A673 (cell line): ENCODE measurements at regions not wholly inside any gene's neighbourhood (a gene's known extent, or its start where the extent isn't known, plus 50 kb on each side); places are given as distances from the start of the nearest gene placed in this dataset.

Experiments
- BruUV-seq: library from RNA; stranded (reverse); fragments of 400-500 nt; replicated peaks from 2 replicates; lab custom pipeline; 2021; lab: Mats Ljungman, UMichigan
- CTCF ChIA-PET: fragments of 300-600 bp; sonication (Branson Sonifier 250); formaldehyde crosslinking; loops from one replicate; lab custom pipeline; 2022; ENCODE audit warnings: antibody characterized with exemption; lab: Charles Lee
- POLR2A ChIA-PET: fragments of 300-600 bp; sonication (Branson Sonifier 250); formaldehyde crosslinking; loops from one replicate; lab custom pipeline; 2022; ENCODE audit warnings: antibody characterized with exemption; ENCODE audit not compliant: low non-redundant PET; lab: Charles Lee
- DNase-seq: peaks from one replicate; pipeline ENCODE4 v3.0.0-alpha.2; 2015; ENCODE audit warnings: low spot score
- H3K27ac ChIP-seq: fragments of 200-600 bp; sonication (generic); 2 replicates; pipeline ENCODE4 v1.5.1; 2016; ENCODE audit warnings: mixed run types, low read depth, mild to moderate bottlenecking, mixed read lengths, antibody characterized with exemption, low read length; ENCODE audit not compliant: poor library complexity, severe bottlenecking
- H3K27me3 ChIP-seq: fragments of 200-600 bp; sonication (generic); replicated peaks from 2 replicates; pipeline ENCODE4 v1.6.1; 2017; ENCODE audit warnings: mixed run types, low read depth, mild to moderate bottlenecking, mixed read lengths, antibody characterized with exemption, low read length; ENCODE audit not compliant: insufficient read depth, poor library complexity
- H3K36me3 ChIP-seq: fragments of 200-600 bp; sonication (generic); 2 replicates; pipeline ENCODE4 v1.6.1; 2016; ENCODE audit warnings: mixed run types, mild to moderate bottlenecking, mixed read lengths, antibody characterized with exemption, low read length; ENCODE audit not compliant: insufficient read depth, poor library complexity, severe bottlenecking
- H3K4me1 ChIP-seq: fragments of 200-600 bp; sonication (generic); 2 replicates; pipeline ENCODE4 v1.6.1; 2017; ENCODE audit warnings: mixed run types, mild to moderate bottlenecking, mixed read lengths, antibody characterized with exemption, low read length; ENCODE audit not compliant: insufficient read depth, poor library complexity, severe bottlenecking
- H3K4me3 ChIP-seq: fragments of 200-600 bp; sonication (generic); 2 replicates; pipeline ENCODE4 v1.5.1; 2016; ENCODE audit warnings: low read depth, mixed run types, mild to moderate bottlenecking, mixed read lengths, low read length; ENCODE audit not compliant: poor library complexity, severe bottlenecking
- H3K9me3 ChIP-seq: fragments of 200-600 bp; sonication (generic); 2 replicates; pipeline ENCODE4 v1.6.1; 2016; ENCODE audit warnings: mixed run types, low read depth, mild to moderate bottlenecking, mixed read lengths, antibody characterized with exemption, low read length; ENCODE audit not compliant: poor library complexity, severe bottlenecking
- EZH2 ChIP-seq: fragments of 200-600 bp; sonication (generic); IDR thresholded peaks from 2 replicates; pipeline ENCODE4 v1.6.1; 2017; ENCODE audit warnings: borderline replicate concordance, low read depth, mild to moderate bottlenecking, mixed read lengths, antibody characterized with exemption, low read length; ENCODE audit not compliant: poor library complexity, severe bottlenecking
- intact Hi-C: fragments of 100-400 bp; cut with micrococcal nuclease; formaldehyde crosslinking; loops from one replicate; pipeline ENCODE4 v1.10.0; 2022; ENCODE audit not compliant: unreplicated experiment
- TF ChIP-seq, protein P1 (sequence below): fragments of 300-800, 200-600 bp; sonication (generic); conservative IDR thresholded peaks from 2 replicates; pipeline ENCODE4 v1.5.1; 2017; ENCODE audit warnings: low read depth, mild to moderate bottlenecking, antibody characterized with exemption, low read length, moderate library complexity, mixed read lengths

- CTCF ChIA-PET: no interaction called here
- Histone ChIP-seq H3K4me1 (no peaks in the 10 kb centered on the region), H3K27ac (no peak overlapping the region), H3K4me3 (no peak overlapping the region), H3K36me3 (no peaks in the 10 kb centered on the region), H3K9me3 (no peaks in the 10 kb centered on the region), H3K27me3 (no peaks in the 10 kb centered on the region)
- no TSS peak for BruUV-seq
- TF ChIP-seq, protein P1, sequence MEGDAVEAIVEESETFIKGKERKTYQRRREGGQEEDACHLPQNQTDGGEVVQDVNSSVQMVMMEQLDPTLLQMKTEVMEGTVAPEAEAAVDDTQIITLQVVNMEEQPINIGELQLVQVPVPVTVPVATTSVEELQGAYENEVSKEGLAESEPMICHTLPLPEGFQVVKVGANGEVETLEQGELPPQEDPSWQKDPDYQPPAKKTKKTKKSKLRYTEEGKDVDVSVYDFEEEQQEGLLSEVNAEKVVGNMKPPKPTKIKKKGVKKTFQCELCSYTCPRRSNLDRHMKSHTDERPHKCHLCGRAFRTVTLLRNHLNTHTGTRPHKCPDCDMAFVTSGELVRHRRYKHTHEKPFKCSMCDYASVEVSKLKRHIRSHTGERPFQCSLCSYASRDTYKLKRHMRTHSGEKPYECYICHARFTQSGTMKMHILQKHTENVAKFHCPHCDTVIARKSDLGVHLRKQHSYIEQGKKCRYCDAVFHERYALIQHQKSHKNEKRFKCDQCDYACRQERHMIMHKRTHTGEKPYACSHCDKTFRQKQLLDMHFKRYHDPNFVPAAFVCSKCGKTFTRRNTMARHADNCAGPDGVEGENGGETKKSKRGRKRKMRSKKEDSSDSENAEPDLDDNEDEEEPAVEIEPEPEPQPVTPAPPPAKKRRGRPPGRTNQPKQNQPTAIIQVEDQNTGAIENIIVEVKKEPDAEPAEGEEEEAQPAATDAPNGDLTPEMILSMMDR: no peak
- TF ChIP-seq EZH2: no peak
- intact Hi-C loops: no loop called here
- DNase-seq: no peak
- POLR2A ChIA-PET: no interaction called here
These were observed 117.7 kb upstream of the FER start for GRCh38 chr5:108629779-108630528.

- CTCF ChIA-PET: no interaction called here
- DNase-seq: no peak
- H3K27ac ChIP-seq: no peak overlapping the region
- H3K9me3 ChIP-seq: no peaks in the 10 kb centered on the region
- no peaks in the 10 kb centered on the region for H3K4me1 ChIP-seq
- no TSS peak for BruUV-seq
- H3K4me3 ChIP-seq: no peak overlapping the region
- no peaks in the 10 kb centered on the region for H3K27me3 ChIP-seq
- no peak for TF ChIP-seq EZH2
- TF ChIP-seq, protein P1: no peak
- intact Hi-C loops: no loop called here
- H3K36me3 ChIP-seq: no peaks in the 10 kb centered on the region
- POLR2A ChIA-PET: no interaction called here
These were observed 122.0 kb upstream of the FER start for GRCh38 chr5:108625654-108626053.

GRCh38 chr5:108623826-108624225 lies 123.9 kb upstream of the FER start:
- no peak overlapping the region for H3K4me3 ChIP-seq
- TF ChIP-seq, protein P1: no peak
- TF ChIP-seq EZH2: no peak
- H3K27me3 ChIP-seq: no peaks in the 10 kb centered on the region
- no peak for DNase-seq
- H3K4me1 ChIP-seq: no peaks in the 10 kb centered on the region
- intact Hi-C loops: no loop called here
- no peak overlapping the region for H3K27ac ChIP-seq
- BruUV-seq: no TSS peak
- ChIA-PET CTCF (no interaction called here), POLR2A (no interaction called here)
- no peaks in the 10 kb centered on the region for H3K9me3 ChIP-seq
- no peaks in the 10 kb centered on the region for H3K36me3 ChIP-seq
